ENCODE measurements at regions not wholly inside any gene's neighbourhood (a gene's known extent, or its start where the extent isn't known, plus 50 kb on each side); places are given as distances from the start of the nearest gene placed in this dataset.

GRCh38 chr13:78364711-78365110 lies 238.6 kb downstream of the POU4F1 start:
- TF ChIP-seq, protein P1, sequence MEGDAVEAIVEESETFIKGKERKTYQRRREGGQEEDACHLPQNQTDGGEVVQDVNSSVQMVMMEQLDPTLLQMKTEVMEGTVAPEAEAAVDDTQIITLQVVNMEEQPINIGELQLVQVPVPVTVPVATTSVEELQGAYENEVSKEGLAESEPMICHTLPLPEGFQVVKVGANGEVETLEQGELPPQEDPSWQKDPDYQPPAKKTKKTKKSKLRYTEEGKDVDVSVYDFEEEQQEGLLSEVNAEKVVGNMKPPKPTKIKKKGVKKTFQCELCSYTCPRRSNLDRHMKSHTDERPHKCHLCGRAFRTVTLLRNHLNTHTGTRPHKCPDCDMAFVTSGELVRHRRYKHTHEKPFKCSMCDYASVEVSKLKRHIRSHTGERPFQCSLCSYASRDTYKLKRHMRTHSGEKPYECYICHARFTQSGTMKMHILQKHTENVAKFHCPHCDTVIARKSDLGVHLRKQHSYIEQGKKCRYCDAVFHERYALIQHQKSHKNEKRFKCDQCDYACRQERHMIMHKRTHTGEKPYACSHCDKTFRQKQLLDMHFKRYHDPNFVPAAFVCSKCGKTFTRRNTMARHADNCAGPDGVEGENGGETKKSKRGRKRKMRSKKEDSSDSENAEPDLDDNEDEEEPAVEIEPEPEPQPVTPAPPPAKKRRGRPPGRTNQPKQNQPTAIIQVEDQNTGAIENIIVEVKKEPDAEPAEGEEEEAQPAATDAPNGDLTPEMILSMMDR (IDR thresholded peaks at IDR 0.05; ENCODE audit: poor library complexity): no peak
- no peak for TF ChIP-seq EZH2 (IDR thresholded peaks at IDR 0.05; ENCODE audit: borderline replicate concordance)
- TF ChIP-seq EZH2phosphoT487 (IDR thresholded peaks at IDR 0.05; ENCODE audit: low read depth, severe bottlenecking, unreplicated experiment): no peak

All from hepatocyte (in vitro differentiated cells).